ENCODE measurements at regions not wholly inside any gene's neighbourhood (a gene's known extent, or its start where the extent isn't known, plus 50 kb on each side); places are given as distances from the start of the nearest gene placed in this dataset.

DNA sequence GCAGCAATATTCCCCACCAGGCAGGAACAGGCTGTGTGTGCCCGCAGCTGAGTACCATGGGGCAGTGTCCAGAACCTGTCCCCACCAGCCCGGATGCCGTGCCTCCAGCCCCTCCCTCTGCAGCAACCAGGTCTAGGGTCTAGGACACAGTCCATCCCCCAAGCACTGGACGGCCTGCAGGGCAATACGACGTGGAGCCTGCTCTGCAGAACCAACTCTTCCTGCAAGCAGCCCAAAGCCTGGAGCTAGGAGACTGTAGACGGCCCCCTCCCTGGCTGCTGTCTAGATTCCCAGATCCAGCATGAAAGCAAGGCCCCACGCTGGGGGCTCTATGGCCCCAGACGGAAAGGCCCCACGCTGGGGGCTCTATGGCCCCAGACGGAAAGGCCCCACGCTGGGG, 128.2 kb upstream of the AFDN start:
- dilution Hi-C loops (cut with MboI; ENCODE audit: extremely low pct_ligation_motif_present, low sequenced_read_pairs), result no loop called here
- H3K27ac ChIP-seq (ENCODE audit: control insufficient read depth, insufficient read depth, low read length), result no peak overlapping the region
- no peaks in the 10 kb centered on the region for H4K20me1 ChIP-seq (ENCODE audit: control insufficient read depth, extremely low read depth, insufficient read depth, low read length)
- no peaks in the 10 kb centered on the region for H3K9me3 ChIP-seq (ENCODE audit: control insufficient read depth, low read depth, low read length)
- H3K9me1 ChIP-seq (ENCODE audit: control insufficient read depth, extremely low read depth, insufficient read depth, low read length), result no peaks in the 10 kb centered on the region
- H3K4me1 ChIP-seq (ENCODE audit: control insufficient read depth, extremely low read depth, insufficient read depth, low read length), result no peaks in the 10 kb centered on the region
- no peak overlapping the region for H3K4me3 ChIP-seq (ENCODE audit: control insufficient read depth in 2 of 3, extremely low read depth in 1 of 3, insufficient read depth in 2 of 3, low read depth in 1 of 3, low read length in 3 of 3)
- H2AFZ ChIP-seq (ENCODE audit: control insufficient read depth, low read length), result no peak overlapping the region
- no peaks in the 10 kb centered on the region for H3K36me3 ChIP-seq (ENCODE audit: control insufficient read depth in 2 of 2, extremely low read depth in 1 of 2, insufficient read depth in 2 of 2, low read length in 2 of 2)
- TF ChIP-seq CTCF (optimal IDR thresholded peaks at IDR 0.05 in 1 of 3, IDR thresholded peaks at IDR 0.05 in 1 of 3, conservative IDR thresholded peaks at IDR 0.05 in 1 of 3; ENCODE audit: extremely low read depth in 1 of 3, insufficient read depth in 2 of 3, low read length in 3 of 3) (no peak), EZH2 (IDR thresholded peaks at IDR 0.05; ENCODE audit: low read length) (no peak)
- H3K9ac ChIP-seq (ENCODE audit: control insufficient read depth, extremely low read depth, insufficient read depth, low read length), result no peak overlapping the region
- H3K79me2 ChIP-seq (ENCODE audit: control insufficient read depth, insufficient read depth, low read length), result no peaks in the 10 kb centered on the region
- FAIRE-seq (no peak), DNase-seq (ENCODE audit: low read depth, low spot score) (no peak)
- H3K4me2 ChIP-seq (ENCODE audit: control insufficient read depth, extremely low read depth, insufficient read depth, low read depth, low read length), result no peak overlapping the region
- no peaks in the 10 kb centered on the region for H3K27me3 ChIP-seq (ENCODE audit: control insufficient read depth, extremely low read depth, insufficient read depth, low read length)

GRCh38 chr6:167699141-167699931, 127.4 kb upstream of the AFDN start:
- no peak for FAIRE-seq
- dilution Hi-C loops (cut with MboI; ENCODE audit: extremely low pct_ligation_motif_present, low sequenced_read_pairs), result no loop called here
- TF ChIP-seq EZH2 (IDR thresholded peaks at IDR 0.05; ENCODE audit: low read length) (no peak), CTCF (optimal IDR thresholded peaks at IDR 0.05 in 1 of 3, IDR thresholded peaks at IDR 0.05 in 1 of 3, conservative IDR thresholded peaks at IDR 0.05 in 1 of 3; ENCODE audit: extremely low read depth in 1 of 3, insufficient read depth in 2 of 3, low read length in 3 of 3) (no peak)

More at GRCh38 chr6:167699141-167699931, 127.4 kb upstream of the AFDN start:
- H4K20me1 ChIP-seq (ENCODE audit: control insufficient read depth, extremely low read depth, insufficient read depth, low read length), result no peaks in the 10 kb centered on the region
- H3K9ac ChIP-seq (ENCODE audit: control insufficient read depth, extremely low read depth, insufficient read depth, low read length), result no peak overlapping the region
- H3K9me3 ChIP-seq (ENCODE audit: control insufficient read depth, low read depth, low read length), result no peaks in the 10 kb centered on the region
- no peak for DNase-seq (ENCODE audit: low read depth, low spot score)
- H3K36me3 ChIP-seq (ENCODE audit: control insufficient read depth in 2 of 2, extremely low read depth in 1 of 2, insufficient read depth in 2 of 2, low read length in 2 of 2), result no peaks in the 10 kb centered on the region
- H3K79me2 ChIP-seq (ENCODE audit: control insufficient read depth, insufficient read depth, low read length), result no peaks in the 10 kb centered on the region
- H3K4me1 ChIP-seq (ENCODE audit: control insufficient read depth, extremely low read depth, insufficient read depth, low read length), result no peaks in the 10 kb centered on the region
- H3K4me2 ChIP-seq (ENCODE audit: control insufficient read depth, extremely low read depth, insufficient read depth, low read depth, low read length), result no peak overlapping the region
- H3K27ac ChIP-seq (ENCODE audit: control insufficient read depth, insufficient read depth, low read length), result no peak overlapping the region
- no peak overlapping the region for H2AFZ ChIP-seq (ENCODE audit: control insufficient read depth, low read length)
- no peaks in the 10 kb centered on the region for H3K27me3 ChIP-seq (ENCODE audit: control insufficient read depth, extremely low read depth, insufficient read depth, low read length)
- no peak overlapping the region for H3K4me3 ChIP-seq (ENCODE audit: control insufficient read depth in 2 of 3, extremely low read depth in 1 of 3, insufficient read depth in 2 of 3, low read depth in 1 of 3, low read length in 3 of 3)
- no peaks in the 10 kb centered on the region for H3K9me1 ChIP-seq (ENCODE audit: control insufficient read depth, extremely low read depth, insufficient read depth, low read length)

Data from keratinocyte (primary cell).